GM13977 (cell line): ENCODE measurements at regions not wholly inside any gene's neighbourhood (a gene's known extent, or its start where the extent isn't known, plus 50 kb on each side); places are given as distances from the start of the nearest gene placed in this dataset.
"Not testable (repeated sequence)": the region's sequence is repeated elsewhere in the genome, so short reads cannot be mapped to it uniquely, and the experiment has no call there.

ENCODE experiments used
- DNase-seq: peaks from one replicate; pipeline ENCODE4 v3.0.0; 2012; ENCODE audit warnings: low spot score
- CTCF ChIP-seq: IDR thresholded peaks from 2 replicates; pipeline ENCODE4 v1.5.1; 2012; ENCODE audit warnings: mild to moderate bottlenecking, control low read depth; ENCODE audit not compliant: insufficient read depth; ENCODE audit errors: extremely low read depth, missing control alignments
- in situ Hi-C: fragments of 300-500 bp; cut with MboI; formaldehyde crosslinking; loops from one replicate; pipeline ENCODE4 v1.12.0; 2022; ENCODE audit warnings: low sequenced_read_pairs, low pct_unique_long_range_greater_than_20kb, mixed read lengths, inconsistent platforms; ENCODE audit not compliant: unreplicated experiment

GRCh38 chr7:65508581-65509367 lies 135.1 kb downstream of the ZNF92 start:
- in situ Hi-C loops = not testable (repeated sequence)

GRCh38 chr7:65509368-65510186 lies 135.9 kb downstream of the ZNF92 start:
- TF ChIP-seq CTCF = no peak
- in situ Hi-C loops = no loop called here
- no peak for DNase-seq

More at GRCh38 chr7:65508581-65509367, 135.1 kb downstream of the ZNF92 start:
- DNase-seq = not testable (repeated sequence)

- DNase-seq, in situ Hi-C loops: not testable (repeated sequence)
Observed at GRCh38 chr7:65510187-65510538, 136.5 kb downstream of the ZNF92 start.

GRCh38 chr7:65519751-65520150 lies 146.1 kb downstream of the ZNF92 start:
- DNase-seq, in situ Hi-C loops: not testable (repeated sequence)

GRCh38 chr7:65545465-65546161 lies 172.0 kb downstream of the ZNF92 start:
- in situ Hi-C loops = not testable (repeated sequence)

GRCh38 chr7:65549589-65550443 lies 176.2 kb downstream of the ZNF92 start:
- in situ Hi-C loops = not testable (repeated sequence)

More at GRCh38 chr7:65545465-65546161, 172.0 kb downstream of the ZNF92 start:
- DNase-seq = not testable (repeated sequence)

GRCh38 chr7:65550444-65550809 lies 176.8 kb downstream of the ZNF92 start:
- in situ Hi-C loops, DNase-seq: not testable (repeated sequence)

More at GRCh38 chr7:65549589-65550443, 176.2 kb downstream of the ZNF92 start:
- not testable (repeated sequence) for DNase-seq

- DNase-seq = not testable (repeated sequence)
Observed at GRCh38 chr7:65551042-65551441, 177.4 kb downstream of the ZNF92 start.

GRCh38 chr7:65554553-65555476 lies 181.2 kb downstream of the ZNF92 start:
- DNase-seq, in situ Hi-C loops: not testable (repeated sequence)

More at GRCh38 chr7:65551042-65551441, 177.4 kb downstream of the ZNF92 start:
- in situ Hi-C loops = not testable (repeated sequence)

GRCh38 chr7:65558584-65558983 lies 184.9 kb downstream of the ZNF92 start:
- in situ Hi-C loops, DNase-seq: not testable (repeated sequence)

- in situ Hi-C loops, DNase-seq: not testable (repeated sequence)
Observed at GRCh38 chr7:65561786-65562372, 188.2 kb downstream of the ZNF92 start.
